PFSK-1 (cell line): ENCODE measurements at regions not wholly inside any gene's neighbourhood (a gene's known extent, or its start where the extent isn't known, plus 50 kb on each side); places are given as distances from the start of the nearest gene placed in this dataset.

Experiments used
- FOXP2 ChIP-seq: optimal IDR thresholded peaks from 2 replicates; pipeline ENCODE3; 2011; ENCODE audit warnings: borderline replicate concordance, control low read depth, inconsistent platforms; ENCODE audit not compliant: insufficient read depth; ENCODE audit errors: extremely low read length, extremely low read depth
- POLR2AphosphoS5 ChIP-seq: IDR thresholded peaks from 2 replicates; pipeline ENCODE4 v1.6.1; 2012; ENCODE audit warnings: low read depth, mild to moderate bottlenecking, control low read depth, low read length, moderate library complexity
- SIN3A ChIP-seq: IDR thresholded peaks from 2 replicates; pipeline ENCODE4 v1.6.1; 2012; ENCODE audit warnings: mild to moderate bottlenecking, low read length, moderate library complexity, borderline replicate concordance; ENCODE audit not compliant: insufficient read depth
- TAF1 ChIP-seq: IDR thresholded peaks from 2 replicates; pipeline ENCODE4 v1.6.1; 2012; ENCODE audit warnings: low read length, control low read depth, borderline replicate concordance; ENCODE audit not compliant: insufficient read depth
- TF ChIP-seq, protein P1 (sequence below), 2 experiments: IDR thresholded peaks; 2 replicates each; pipeline versions ENCODE4 v1.6.1 to v1.8.0; 2011 to 2012; ENCODE audit warnings: low read depth in 2 of 2, low read length in 2 of 2, control low read depth in 1 of 2, inconsistent platforms in 1 of 2, mild to moderate bottlenecking in 1 of 2, moderate library complexity in 1 of 2; ENCODE audit not compliant: insufficient read depth in 1 of 2

DNA sequence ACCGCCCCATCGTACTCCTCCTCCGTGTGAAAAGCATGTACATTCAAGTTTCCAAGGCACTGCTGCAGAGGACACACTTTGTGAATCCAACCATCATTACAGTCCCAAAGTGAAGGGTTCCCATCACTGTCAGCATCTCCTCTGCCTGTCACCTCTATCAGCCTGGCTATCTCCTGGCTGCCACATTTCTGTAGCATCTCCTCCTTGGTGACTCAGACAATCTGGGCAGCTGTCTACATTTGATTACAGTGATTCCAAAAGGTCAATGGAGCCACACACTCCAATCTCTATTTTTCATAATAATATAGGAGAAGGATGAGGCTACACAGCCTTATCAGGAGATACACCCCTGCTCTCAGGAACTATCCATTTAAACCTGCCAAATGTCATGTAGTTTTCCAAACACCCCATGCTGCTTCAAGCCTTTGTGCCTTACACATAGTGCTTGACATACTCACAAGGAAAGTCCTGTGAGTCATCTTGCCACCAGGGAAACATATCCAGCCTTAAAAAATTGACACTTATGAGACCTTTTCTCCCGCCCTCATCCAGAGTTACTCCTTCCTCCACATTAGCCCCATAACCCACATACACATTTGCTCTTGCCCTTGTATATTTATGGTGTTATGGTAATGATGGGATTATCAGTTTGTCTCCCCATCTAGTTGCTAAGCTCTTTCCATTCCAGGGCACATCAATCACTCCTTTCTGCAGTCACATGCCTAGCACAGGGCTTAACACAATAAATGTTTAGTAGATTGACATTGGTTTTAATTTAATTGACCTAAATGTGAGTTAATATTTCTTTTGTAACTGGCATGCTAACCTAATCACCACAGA, 250.1 kb upstream of the CDH5 start:
- TF ChIP-seq, protein P1, sequence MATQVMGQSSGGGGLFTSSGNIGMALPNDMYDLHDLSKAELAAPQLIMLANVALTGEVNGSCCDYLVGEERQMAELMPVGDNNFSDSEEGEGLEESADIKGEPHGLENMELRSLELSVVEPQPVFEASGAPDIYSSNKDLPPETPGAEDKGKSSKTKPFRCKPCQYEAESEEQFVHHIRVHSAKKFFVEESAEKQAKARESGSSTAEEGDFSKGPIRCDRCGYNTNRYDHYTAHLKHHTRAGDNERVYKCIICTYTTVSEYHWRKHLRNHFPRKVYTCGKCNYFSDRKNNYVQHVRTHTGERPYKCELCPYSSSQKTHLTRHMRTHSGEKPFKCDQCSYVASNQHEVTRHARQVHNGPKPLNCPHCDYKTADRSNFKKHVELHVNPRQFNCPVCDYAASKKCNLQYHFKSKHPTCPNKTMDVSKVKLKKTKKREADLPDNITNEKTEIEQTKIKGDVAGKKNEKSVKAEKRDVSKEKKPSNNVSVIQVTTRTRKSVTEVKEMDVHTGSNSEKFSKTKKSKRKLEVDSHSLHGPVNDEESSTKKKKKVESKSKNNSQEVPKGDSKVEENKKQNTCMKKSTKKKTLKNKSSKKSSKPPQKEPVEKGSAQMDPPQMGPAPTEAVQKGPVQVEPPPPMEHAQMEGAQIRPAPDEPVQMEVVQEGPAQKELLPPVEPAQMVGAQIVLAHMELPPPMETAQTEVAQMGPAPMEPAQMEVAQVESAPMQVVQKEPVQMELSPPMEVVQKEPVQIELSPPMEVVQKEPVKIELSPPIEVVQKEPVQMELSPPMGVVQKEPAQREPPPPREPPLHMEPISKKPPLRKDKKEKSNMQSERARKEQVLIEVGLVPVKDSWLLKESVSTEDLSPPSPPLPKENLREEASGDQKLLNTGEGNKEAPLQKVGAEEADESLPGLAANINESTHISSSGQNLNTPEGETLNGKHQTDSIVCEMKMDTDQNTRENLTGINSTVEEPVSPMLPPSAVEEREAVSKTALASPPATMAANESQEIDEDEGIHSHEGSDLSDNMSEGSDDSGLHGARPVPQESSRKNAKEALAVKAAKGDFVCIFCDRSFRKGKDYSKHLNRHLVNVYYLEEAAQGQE (IDR thresholded peaks at IDR 0.05; ENCODE audit: insufficient read depth in 1 of 2, low read depth in 2 of 2, low read length in 2 of 2) = no peak
- TF ChIP-seq TAF1 (no peak), POLR2AphosphoS5 (no peak), FOXP2 (no peak), SIN3A (no peak)

DNA sequence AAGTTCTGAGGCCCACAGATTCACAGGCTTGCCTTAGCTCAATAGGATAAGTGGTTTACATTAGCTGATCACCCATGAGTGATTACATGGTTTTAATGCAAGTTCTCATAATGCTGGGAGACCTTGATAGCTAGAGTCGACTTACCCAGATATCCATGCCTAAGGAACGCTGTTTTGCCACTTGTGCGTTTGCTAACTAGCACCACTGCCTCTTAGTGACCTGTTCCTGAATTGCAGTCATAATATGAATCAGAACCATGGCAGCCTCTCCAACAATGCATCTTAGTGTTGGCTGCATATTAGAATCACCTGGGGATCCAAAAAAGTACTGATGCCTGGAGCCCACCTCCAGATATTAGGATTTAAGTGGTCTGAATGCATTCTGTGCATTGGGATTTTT, 251.1 kb upstream of the CDH5 start:
- TF ChIP-seq TAF1 (no peak), SIN3A (no peak)

DNA sequence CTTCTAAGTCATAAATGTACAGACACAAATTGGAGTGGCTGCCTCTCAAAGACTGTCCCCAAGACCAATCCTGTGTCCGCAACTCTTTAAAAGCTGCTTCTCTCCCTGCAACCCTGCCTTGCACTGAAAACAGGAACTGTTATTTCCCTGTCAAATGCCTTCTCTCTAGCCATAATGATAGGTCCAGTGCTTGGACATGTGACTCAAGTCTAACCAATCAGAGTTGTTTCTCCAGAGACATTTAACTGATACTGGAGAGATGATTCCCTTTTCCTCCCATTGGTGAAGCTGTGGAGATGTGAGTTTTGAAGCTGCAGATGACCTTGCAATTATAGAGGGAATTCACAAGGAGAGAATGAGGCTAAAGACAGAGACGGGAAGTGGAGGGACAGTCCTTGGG, 253.3 kb upstream of the CDH5 start:
- no peak for TF ChIP-seq POLR2AphosphoS5
- no peak for TF ChIP-seq TAF1
- no peak for TF ChIP-seq SIN3A
- TF ChIP-seq FOXP2 = no peak
- TF ChIP-seq, protein P1 (IDR thresholded peaks at IDR 0.05; ENCODE audit: insufficient read depth in 1 of 2, low read depth in 2 of 2, low read length in 2 of 2) = no peak

DNA sequence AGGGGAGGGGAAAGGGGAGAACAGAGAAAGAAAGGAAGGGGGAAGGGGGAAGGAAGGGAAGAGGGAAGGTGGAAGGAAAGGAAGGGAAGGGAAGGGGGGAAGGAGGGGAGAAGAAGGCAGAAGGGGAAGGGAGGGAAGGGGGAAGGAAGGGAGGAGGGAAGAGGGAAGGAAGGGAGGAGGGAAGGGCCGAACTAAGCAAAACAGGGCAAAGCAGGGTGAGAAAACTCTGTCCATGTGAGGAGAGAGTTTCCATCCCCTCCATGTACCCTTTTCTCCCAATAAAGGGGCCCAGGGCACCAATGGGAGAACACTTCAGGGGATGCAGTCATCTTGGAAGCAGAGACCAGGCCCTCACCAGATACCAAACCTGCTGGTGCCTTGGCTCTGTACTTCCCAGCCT, 256.8 kb upstream of the CDH5 start:
- TF ChIP-seq FOXP2 (no peak), TAF1 (no peak), POLR2AphosphoS5 (no peak)
- TF ChIP-seq, protein P1 (IDR thresholded peaks at IDR 0.05; ENCODE audit: insufficient read depth in 1 of 2, low read depth in 2 of 2, low read length in 2 of 2) = no peak

DNA sequence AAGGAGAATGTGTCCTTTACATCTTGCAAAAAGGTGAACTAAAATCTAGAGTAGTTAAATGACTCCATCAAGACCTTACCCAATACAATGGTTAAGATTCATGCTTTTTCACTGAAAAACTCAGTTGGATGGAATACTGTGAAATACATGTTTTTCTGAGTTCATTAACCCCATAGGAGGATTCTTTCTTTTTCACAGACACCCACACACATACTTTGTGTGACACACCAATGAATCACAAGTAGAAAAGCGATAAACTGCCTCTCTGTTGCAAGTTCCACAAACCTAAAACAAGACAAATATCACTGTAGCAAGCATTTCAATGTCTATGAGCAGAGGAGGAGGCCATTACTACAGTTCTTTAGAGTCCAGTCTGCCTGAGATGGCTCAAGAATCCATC, 258.8 kb upstream of the CDH5 start:
- TF ChIP-seq, protein P1 (IDR thresholded peaks at IDR 0.05; ENCODE audit: insufficient read depth in 1 of 2, low read depth in 2 of 2, low read length in 2 of 2) = no peak
